SK-N-SH treated with all-trans-retinoic acid at 6 μM for 48 hours (cell line): ENCODE measurements at regions not wholly inside any gene's neighbourhood (a gene's known extent, or its start where the extent isn't known, plus 50 kb on each side); places are given as distances from the start of the nearest gene placed in this dataset.

Experiments
- ATAC-seq: fragments of 200-7000 bp; cut with Tn5 transposase; 3 replicates; pipeline ENCODE4 v1.9.1; 2020; ENCODE audit warnings: mild to moderate bottlenecking, moderate library complexity
- ARNTL ChIP-seq: fragments of 450-650 bp; formaldehyde crosslinking; IDR thresholded peaks from 2 replicates; pipeline ENCODE4 v1.5.0; 2020; ENCODE audit warnings: low read depth, mild to moderate bottlenecking, moderate library complexity, borderline replicate concordance
- BACH2 ChIP-seq: fragments of 250-450 bp; sonication (Bioruptor Pico); IDR thresholded peaks from 2 replicates; pipeline ENCODE4 v1.9.0; 2021; ENCODE audit warnings: mild to moderate bottlenecking, borderline replicate concordance
- CREB5 ChIP-seq: fragments of 250-450 bp; sonication (Bioruptor Pico); IDR thresholded peaks from 2 replicates; pipeline ENCODE4 v1.5.1; 2020; ENCODE audit warnings: low read depth, mild to moderate bottlenecking, moderate library complexity
- CSRNP3 ChIP-seq: fragments of 250-450 bp; sonication (Bioruptor Pico); IDR thresholded peaks from 2 replicates; pipeline ENCODE4 v1.5.1; 2021; ENCODE audit warnings: mild to moderate bottlenecking, moderate library complexity
- ESRRG ChIP-seq: fragments of 250-450 bp; sonication (Bioruptor Pico); IDR thresholded peaks from 2 replicates; pipeline ENCODE4 v1.6.1; 2021; ENCODE audit warnings: mild to moderate bottlenecking
- GLIS3 ChIP-seq: fragments of 250-450 bp; sonication (Bioruptor Pico); IDR thresholded peaks from 2 replicates; pipeline ENCODE4 v1.5.0; 2020; ENCODE audit warnings: mild to moderate bottlenecking, moderate library complexity
- ISL1 ChIP-seq: fragments of 250-450 bp; sonication (Bioruptor Pico); IDR thresholded peaks from 2 replicates; pipeline ENCODE4 v2.1.2; 2022; ENCODE audit warnings: mild to moderate bottlenecking, moderate library complexity
- PATZ1 ChIP-seq: fragments of 250-450 bp; sonication (Bioruptor Pico); IDR thresholded peaks from 2 replicates; pipeline ENCODE4 v1.8.0; 2020; ENCODE audit warnings: mild to moderate bottlenecking, moderate library complexity, borderline replicate concordance
- POU6F1 ChIP-seq: fragments of 250-450 bp; sonication (Bioruptor Pico); IDR thresholded peaks from 2 replicates; pipeline ENCODE4 v1.8.0; 2021; ENCODE audit warnings: low read depth, mild to moderate bottlenecking, moderate library complexity, borderline replicate concordance
- PPARA ChIP-seq: fragments of 250-450 bp; sonication (Bioruptor Pico); IDR thresholded peaks from 2 replicates; pipeline ENCODE4 v1.5.0; 2020; ENCODE audit warnings: mild to moderate bottlenecking, borderline replicate concordance
- SNAI2 ChIP-seq: fragments of 250-450 bp; sonication (Bioruptor Pico); IDR thresholded peaks from 2 replicates; pipeline ENCODE4 v1.5.0; 2020; ENCODE audit warnings: mild to moderate bottlenecking, moderate library complexity
- TCF4 ChIP-seq: fragments of 250-450 bp; sonication (Bioruptor Pico); IDR thresholded peaks from 2 replicates; pipeline ENCODE4 v1.8.0; 2021; ENCODE audit warnings: mild to moderate bottlenecking, moderate library complexity, borderline replicate concordance
- TOX ChIP-seq: fragments of 250-450 bp; sonication (Bioruptor Pico); IDR thresholded peaks from 2 replicates; pipeline ENCODE4 v1.8.0; 2021; ENCODE audit warnings: mild to moderate bottlenecking, moderate library complexity, borderline replicate concordance
- ZC3H10 ChIP-seq: fragments of 250-450 bp; sonication (Bioruptor Pico); IDR thresholded peaks from 2 replicates; pipeline ENCODE4 v1.5.1; 2021; ENCODE audit warnings: mild to moderate bottlenecking, moderate library complexity
- ZFP3 ChIP-seq: fragments of 250-450 bp; sonication (Bioruptor Pico); IDR thresholded peaks from 2 replicates; pipeline ENCODE4 v1.5.0; 2020; ENCODE audit warnings: mild to moderate bottlenecking, moderate library complexity
- ZFP30 ChIP-seq: fragments of 450-650 bp; formaldehyde crosslinking; IDR thresholded peaks from 2 replicates; pipeline ENCODE4 v1.5.0; 2022; ENCODE audit warnings: mild to moderate bottlenecking, moderate library complexity
- ZNF565 ChIP-seq: fragments of 450-650 bp; formaldehyde crosslinking; conservative IDR thresholded peaks from 2 replicates; pipeline ENCODE4 v1.5.0; 2020; ENCODE audit warnings: low read depth, mild to moderate bottlenecking, moderate library complexity
- ZNF70 ChIP-seq: fragments of 450-650 bp; formaldehyde crosslinking; IDR thresholded peaks from 2 replicates; pipeline ENCODE4 v1.5.0; 2020; ENCODE audit warnings: mild to moderate bottlenecking, moderate library complexity

- ATAC-seq = no peak
- TF ChIP-seq GLIS3 (CRISPR knock-in tag) (no peak), CSRNP3 (no peak), ARNTL (no peak), PPARA (CRISPR knock-in tag) (no peak), ZC3H10 (CRISPR knock-in tag) (no peak), ESRRG (CRISPR knock-in tag) (no peak), ZFP30 (no peak), ZFP3 (CRISPR knock-in tag) (no peak), PATZ1 (CRISPR knock-in tag) (no peak), BACH2 (CRISPR knock-in tag) (no peak), ZNF70 (CRISPR knock-in tag) (no peak), TOX (CRISPR knock-in tag) (no peak), ZNF565 (CRISPR knock-in tag) (no peak), POU6F1 (CRISPR knock-in tag) (no peak), ISL1 (CRISPR knock-in tag) (no peak), CREB5 (CRISPR knock-in tag) (no peak)
Measured at GRCh38 chr4:116400480-116400879, 684.9 kb downstream of the TRAM1L1 start.

- ATAC-seq = no peak
- TF ChIP-seq ESRRG (CRISPR knock-in tag) = no peak
- no peak for TF ChIP-seq TCF4
- TF ChIP-seq ZC3H10 (CRISPR knock-in tag) = no peak
- TF ChIP-seq GLIS3 (CRISPR knock-in tag) = no peak
- TF ChIP-seq SNAI2 (CRISPR knock-in tag) = no peak
- no peak for TF ChIP-seq BACH2 (CRISPR knock-in tag)
- no peak for TF ChIP-seq CREB5 (CRISPR knock-in tag)
- TF ChIP-seq PATZ1 (CRISPR knock-in tag) = no peak
Measured at GRCh38 chr4:116397714-116398113, 687.7 kb downstream of the TRAM1L1 start.

- no peak for ATAC-seq
- TF ChIP-seq PATZ1 (CRISPR knock-in tag) (no peak), TOX (CRISPR knock-in tag) (no peak)
Measured at GRCh38 chr4:116397291-116397690, 688.1 kb downstream of the TRAM1L1 start.
